DMS114 treated with DMSO at 0.1 percent for 48 hours (cell line): ENCODE measurements at regions not wholly inside any gene's neighbourhood (a gene's known extent, or its start where the extent isn't known, plus 50 kb on each side); places are given as distances from the start of the nearest gene placed in this dataset.

ENCODE experiments used
- DNase-seq: peaks from one replicate; lab custom pipeline; 2025; ENCODE audit not compliant: unreplicated experiment; lab: John Stamatoyannopoulos, UW

GRCh38 chr5:23007762-23008161, 154.6 kb upstream of the CDH12 start:
- no peak for DNase-seq

GRCh38 chr5:23007236-23007635, 154.1 kb upstream of the CDH12 start:
- no peak for DNase-seq

- DNase-seq, result no peak
These were observed 148.0 kb upstream of the CDH12 start for GRCh38 chr5:23001120-23001519.

- no peak for DNase-seq
These were observed 145.6 kb upstream of the CDH12 start for GRCh38 chr5:22998774-22999173.

- no peak for DNase-seq
These were observed 145.2 kb upstream of the CDH12 start for GRCh38 chr5:22998362-22998761.

GRCh38 chr5:22988937-22989336, 135.8 kb upstream of the CDH12 start:
- no peak for DNase-seq

GRCh38 chr5:22986281-22986680, 133.1 kb upstream of the CDH12 start:
- DNase-seq, result no peak

- DNase-seq, result no peak
These were observed 132.3 kb upstream of the CDH12 start for GRCh38 chr5:22985446-22985845.

- DNase-seq, result no peak
These were observed 117.9 kb upstream of the CDH12 start for GRCh38 chr5:22970956-22971618.

GRCh38 chr5:22970491-22970890, 117.3 kb upstream of the CDH12 start:
- no peak for DNase-seq

- no peak for DNase-seq
These were observed 115.2 kb upstream of the CDH12 start for GRCh38 chr5:22968386-22968785.

- no peak for DNase-seq
These were observed 112.8 kb upstream of the CDH12 start for GRCh38 chr5:22965960-22966359.

GRCh38 chr5:22964632-22965031, 111.5 kb upstream of the CDH12 start:
- no peak for DNase-seq

GRCh38 chr5:22958462-22959262, 105.5 kb upstream of the CDH12 start:
- DNase-seq, result no peak

GRCh38 chr5:22947921-22948320, 94.8 kb upstream of the CDH12 start:
- DNase-seq, result no peak

- DNase-seq, result no peak
These were observed 85.2 kb upstream of the CDH12 start for GRCh38 chr5:22938362-22938761.

- no peak for DNase-seq
These were observed 75.8 kb upstream of the CDH12 start for GRCh38 chr5:22928821-22929482.

GRCh38 chr5:22926574-22926973, 73.4 kb upstream of the CDH12 start:
- DNase-seq, result no peak

- no peak for DNase-seq
These were observed 65.4 kb upstream of the CDH12 start for GRCh38 chr5:22918511-22918910.

GRCh38 chr5:22916393-22916792, 63.2 kb upstream of the CDH12 start:
- DNase-seq, result no peak

- no peak for DNase-seq
These were observed 57.9 kb upstream of the CDH12 start for GRCh38 chr5:22911019-22911418.

- DNase-seq, result no peak
These were observed 57.4 kb upstream of the CDH12 start for GRCh38 chr5:22910523-22910922.
